ENCODE measurements at regions not wholly inside any gene's neighbourhood (a gene's known extent, or its start where the extent isn't known, plus 50 kb on each side); places are given as distances from the start of the nearest gene placed in this dataset.

GRCh38 chr2:240329116-240329665, 106.3 kb upstream of the GPC1 start:
- TF ChIP-seq CTCF (IDR thresholded peaks at IDR 0.05) (no peak), ZFX (IDR thresholded peaks at IDR 0.05; ENCODE audit: borderline replicate concordance) (no peak)

Data from 22Rv1 (cell line).